ENCODE measurements at regions not wholly inside any gene's neighbourhood (a gene's known extent, or its start where the extent isn't known, plus 50 kb on each side); places are given as distances from the start of the nearest gene placed in this dataset.

GRCh38 chr10:2051108-2051507 is 313.8 kb upstream of the ADARB2 start:
- no peak for TF ChIP-seq CTCF (IDR thresholded peaks at IDR 0.05)

GRCh38 chr10:2049560-2049959 is 312.2 kb upstream of the ADARB2 start:
- Histone ChIP-seq H3K4me1 (no peaks in the 10 kb centered on the region), H3K27me3 (no peaks in the 10 kb centered on the region), H3K36me3 (no peaks in the 10 kb centered on the region), H3K27ac (no peak overlapping the region), H3K4me3 (no peak overlapping the region), H3K9me3 (no peaks in the 10 kb centered on the region)
- TF ChIP-seq CTCF (IDR thresholded peaks at IDR 0.05) = no peak
- intact Hi-C loops (cut with DNase I; ENCODE audit: low total_unique reads) = no loop called here
- no peak for DNase-seq

More at GRCh38 chr10:2051108-2051507, 313.8 kb upstream of the ADARB2 start:
- H3K9me3 ChIP-seq = no peaks in the 10 kb centered on the region
- H3K4me3 ChIP-seq = no peak overlapping the region
- intact Hi-C loops (cut with DNase I; ENCODE audit: low total_unique reads) = no loop called here
- H3K4me1 ChIP-seq = no peaks in the 10 kb centered on the region
- no peak overlapping the region for H3K27ac ChIP-seq
- DNase-seq = no peak
- H3K27me3 ChIP-seq = no peaks in the 10 kb centered on the region
- no peaks in the 10 kb centered on the region for H3K36me3 ChIP-seq

- Histone ChIP-seq H3K9me3 (no peaks in the 10 kb centered on the region), H3K27me3 (no peaks in the 10 kb centered on the region), H3K4me1 (no peaks in the 10 kb centered on the region), H3K36me3 (no peaks in the 10 kb centered on the region), H3K27ac (no peak overlapping the region), H3K4me3 (no peak overlapping the region)
- DNase-seq = no peak
- TF ChIP-seq CTCF (IDR thresholded peaks at IDR 0.05) = no peak
- intact Hi-C loops (cut with DNase I; ENCODE audit: low total_unique reads) = no loop called here
These were observed 311.1 kb upstream of the ADARB2 start for GRCh38 chr10:2048337-2048973.

- H3K27ac ChIP-seq = no peak overlapping the region
- no peaks in the 10 kb centered on the region for H3K4me1 ChIP-seq
- no peak overlapping the region for H3K4me3 ChIP-seq
- no peaks in the 10 kb centered on the region for H3K36me3 ChIP-seq
- intact Hi-C loops (cut with DNase I; ENCODE audit: low total_unique reads) = no loop called here
- DNase-seq = no peak
- TF ChIP-seq CTCF (IDR thresholded peaks at IDR 0.05) = no peak
- H3K9me3 ChIP-seq = no peaks in the 10 kb centered on the region
- no peaks in the 10 kb centered on the region for H3K27me3 ChIP-seq
These were observed 310.4 kb upstream of the ADARB2 start for GRCh38 chr10:2047679-2048078.

- TF ChIP-seq CTCF (IDR thresholded peaks at IDR 0.05) = no peak
- no peak overlapping the region for H3K4me3 ChIP-seq
- H3K4me1 ChIP-seq = no peaks in the 10 kb centered on the region
- no peaks in the 10 kb centered on the region for H3K36me3 ChIP-seq
- no peak for DNase-seq
- no peaks in the 10 kb centered on the region for H3K9me3 ChIP-seq
- no peaks in the 10 kb centered on the region for H3K27me3 ChIP-seq
- intact Hi-C loops (cut with DNase I; ENCODE audit: low total_unique reads) = no loop called here
- no peak overlapping the region for H3K27ac ChIP-seq
These were observed 306.1 kb upstream of the ADARB2 start for GRCh38 chr10:2043379-2043778.

- no peaks in the 10 kb centered on the region for H3K27me3 ChIP-seq
- no peak for TF ChIP-seq CTCF (IDR thresholded peaks at IDR 0.05)
- H3K36me3 ChIP-seq = no peaks in the 10 kb centered on the region
- no peak for DNase-seq
- no peak overlapping the region for H3K4me3 ChIP-seq
- intact Hi-C loops (cut with DNase I; ENCODE audit: low total_unique reads) = no loop called here
- no peaks in the 10 kb centered on the region for H3K9me3 ChIP-seq
- H3K4me1 ChIP-seq = no peaks in the 10 kb centered on the region
- H3K27ac ChIP-seq = no peak overlapping the region
These were observed 300.7 kb upstream of the ADARB2 start for GRCh38 chr10:2038036-2038435.

Data from tibial artery (tissue), 4 donors.